Endodermal cell (in vitro differentiated cells): ENCODE measurements at regions not wholly inside any gene's neighbourhood (a gene's known extent, or its start where the extent isn't known, plus 50 kb on each side); places are given as distances from the start of the nearest gene placed in this dataset.

Experiments
- DNase-seq: peaks from one replicate; pipeline ENCODE4 v3.0.0-alpha.2; 2017
- H3K27ac ChIP-seq: 2 replicates; pipeline ENCODE4 v1.5.1; 2013; ENCODE audit warnings: mild to moderate bottlenecking, low read depth, low read length, moderate library complexity
- H3K27me3 ChIP-seq: 2 replicates; pipeline ENCODE4 v1.6.1; 2013; ENCODE audit warnings: mild to moderate bottlenecking, low read length, moderate library complexity; ENCODE audit not compliant: insufficient read depth, control insufficient read depth, poor library complexity, severe bottlenecking
- H3K36me3 ChIP-seq: 2 replicates; pipeline ENCODE4 v1.7.0; 2013; ENCODE audit warnings: mild to moderate bottlenecking, low read length, moderate library complexity; ENCODE audit not compliant: control insufficient read depth, insufficient read depth
- H3K4me1 ChIP-seq: one replicate; pipeline ENCODE4 v1.7.0; 2013; ENCODE audit warnings: low read length; ENCODE audit not compliant: control insufficient read depth, insufficient read depth
- H3K4me3 ChIP-seq: 2 replicates; pipeline ENCODE4 v1.5.1; 2013; ENCODE audit warnings: mild to moderate bottlenecking, low read length, moderate library complexity
- H3K9ac ChIP-seq: 2 replicates; pipeline ENCODE4 v1.6.1; 2013; ENCODE audit warnings: mild to moderate bottlenecking, low read length, moderate library complexity; ENCODE audit not compliant: poor library complexity, severe bottlenecking; ENCODE audit errors: extremely low read depth
- H3K9me3 ChIP-seq: 2 replicates; pipeline ENCODE4 v1.6.1; 2013; ENCODE audit warnings: mild to moderate bottlenecking, low read length, moderate library complexity; ENCODE audit not compliant: control insufficient read depth
- H3K27ac Mint-ChIP-seq: 2 replicates; pipeline ENCODE4 v1.8.0; 2020; ENCODE audit warnings: mixed read lengths
- H3K27me3 Mint-ChIP-seq: 2 replicates; pipeline ENCODE4 v1.8.0; 2021; ENCODE audit warnings: mild to moderate bottlenecking, mixed read lengths; ENCODE audit not compliant: insufficient read depth
- H3K36me3 Mint-ChIP-seq: 2 replicates; pipeline ENCODE4 v1.8.0; 2020; ENCODE audit warnings: low read depth, mixed read lengths
- H3K4me1 Mint-ChIP-seq: 2 replicates; pipeline ENCODE4 v1.8.0; 2020; ENCODE audit warnings: mixed read lengths
- H3K4me3 Mint-ChIP-seq: 2 replicates; pipeline ENCODE4 v1.8.0; 2020; ENCODE audit warnings: mild to moderate bottlenecking, moderate library complexity, mixed read lengths
- H3K9me3 Mint-ChIP-seq: 2 replicates; pipeline ENCODE4 v1.8.0; 2020; ENCODE audit warnings: mild to moderate bottlenecking, mixed read lengths
- WGBS, 2 experiments: methylation state at CpG; one replicate each; pipeline versions ENCODE4 v1.1.5 to v1.1.7; 2013; ENCODE audit warnings: missing lambda C conversion rate in 2 of 2, mixed read lengths in 1 of 2; ENCODE audit not compliant: insufficient coverage in 1 of 2, insufficient read length in 1 of 2; 5-methylcytosine and 5-hydroxymethylcytosine counted together
- TF ChIP-seq, protein P1 (sequence below): fragments of 200-600 bp; sonication (generic); conservative IDR thresholded peaks from 2 replicates; pipeline ENCODE4 v1.5.0; 2021; ENCODE audit warnings: antibody characterized with exemption, mild to moderate bottlenecking

DNA sequence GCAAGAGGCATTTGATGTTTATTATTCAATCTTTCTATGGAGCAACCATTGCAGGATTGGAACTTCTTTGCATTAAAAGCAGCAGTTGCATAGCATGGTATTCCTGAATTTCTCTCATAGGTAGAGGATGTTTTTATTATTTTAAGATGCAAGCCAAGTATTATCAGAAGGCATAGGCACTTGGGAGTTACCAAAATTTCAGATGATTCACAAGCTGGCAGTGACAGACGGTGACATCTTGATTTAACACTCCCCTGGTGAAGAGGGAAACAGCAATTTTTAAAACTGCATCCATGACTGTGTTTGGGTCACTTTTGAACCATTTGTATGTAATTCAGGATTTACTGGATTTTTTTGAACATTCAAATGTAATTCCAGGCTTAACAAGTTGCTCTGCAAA is 654.3 kb downstream of the SLC4A3 start:
- Mint-ChIP-seq H3K27ac (no peak overlapping the region), H3K4me1 (no peaks in the 10 kb centered on the region), H3K27me3 (no peaks in the 10 kb centered on the region), H3K4me3 (no peak overlapping the region), H3K9me3 (peaks cover 2% of the 10 kb centered on the region), H3K36me3 (no peaks in the 10 kb centered on the region)
- H3K27me3 ChIP-seq: no peaks in the 10 kb centered on the region
- TF ChIP-seq, protein P1, sequence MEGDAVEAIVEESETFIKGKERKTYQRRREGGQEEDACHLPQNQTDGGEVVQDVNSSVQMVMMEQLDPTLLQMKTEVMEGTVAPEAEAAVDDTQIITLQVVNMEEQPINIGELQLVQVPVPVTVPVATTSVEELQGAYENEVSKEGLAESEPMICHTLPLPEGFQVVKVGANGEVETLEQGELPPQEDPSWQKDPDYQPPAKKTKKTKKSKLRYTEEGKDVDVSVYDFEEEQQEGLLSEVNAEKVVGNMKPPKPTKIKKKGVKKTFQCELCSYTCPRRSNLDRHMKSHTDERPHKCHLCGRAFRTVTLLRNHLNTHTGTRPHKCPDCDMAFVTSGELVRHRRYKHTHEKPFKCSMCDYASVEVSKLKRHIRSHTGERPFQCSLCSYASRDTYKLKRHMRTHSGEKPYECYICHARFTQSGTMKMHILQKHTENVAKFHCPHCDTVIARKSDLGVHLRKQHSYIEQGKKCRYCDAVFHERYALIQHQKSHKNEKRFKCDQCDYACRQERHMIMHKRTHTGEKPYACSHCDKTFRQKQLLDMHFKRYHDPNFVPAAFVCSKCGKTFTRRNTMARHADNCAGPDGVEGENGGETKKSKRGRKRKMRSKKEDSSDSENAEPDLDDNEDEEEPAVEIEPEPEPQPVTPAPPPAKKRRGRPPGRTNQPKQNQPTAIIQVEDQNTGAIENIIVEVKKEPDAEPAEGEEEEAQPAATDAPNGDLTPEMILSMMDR: no peak
- WGBS, 2 experiments: 89 to 100% methylated on average over 1 of the region's 1 CpG
- H3K4me1 ChIP-seq: no peaks in the 10 kb centered on the region
- H3K4me3 ChIP-seq: no peak overlapping the region
- DNase-seq: no peak
- no peak overlapping the region for H3K9ac ChIP-seq
- H3K36me3 ChIP-seq: no peaks in the 10 kb centered on the region
- H3K9me3 ChIP-seq: no peaks in the 10 kb centered on the region
- H3K27ac ChIP-seq: no peak overlapping the region

GRCh38 chr2:220282236-220282635 is 654.8 kb downstream of the SLC4A3 start:
- DNase-seq: no peak
- Mint-ChIP-seq H3K27me3 (no peaks in the 10 kb centered on the region), H3K36me3 (no peaks in the 10 kb centered on the region), H3K9me3 (peaks cover 2% of the 10 kb centered on the region), H3K4me1 (no peaks in the 10 kb centered on the region), H3K4me3 (no peak overlapping the region), H3K27ac (no peak overlapping the region)
- no peaks in the 10 kb centered on the region for H3K9me3 ChIP-seq
- TF ChIP-seq, protein P1: no peak
- 94 to 100% methylated on average over 3 of the region's 3 CpGs for WGBS, 2 experiments
- H3K36me3 ChIP-seq: no peaks in the 10 kb centered on the region
- H3K9ac ChIP-seq: no peak overlapping the region
- no peak overlapping the region for H3K4me3 ChIP-seq
- H3K27ac ChIP-seq: no peak overlapping the region
- no peaks in the 10 kb centered on the region for H3K4me1 ChIP-seq
- H3K27me3 ChIP-seq: no peaks in the 10 kb centered on the region

- H3K27me3 ChIP-seq: no peaks in the 10 kb centered on the region
- TF ChIP-seq, protein P1: no peak
- no peak overlapping the region for H3K9ac ChIP-seq
- H3K4me3 ChIP-seq: no peak overlapping the region
- no peak overlapping the region for H3K27ac ChIP-seq
- Mint-ChIP-seq H3K27ac (no peak overlapping the region), H3K27me3 (no peaks in the 10 kb centered on the region), H3K36me3 (no peaks in the 10 kb centered on the region), H3K4me1 (no peaks in the 10 kb centered on the region), H3K9me3 (peaks cover 3% of the 10 kb centered on the region), H3K4me3 (no peak overlapping the region)
- no peaks in the 10 kb centered on the region for H3K9me3 ChIP-seq
- WGBS, 2 experiments: 83% methylated on average over 1 of the region's 1 CpG; no CpG with 5 or more reads in 1 of the 2 experiments
- no peaks in the 10 kb centered on the region for H3K4me1 ChIP-seq
- H3K36me3 ChIP-seq: no peaks in the 10 kb centered on the region
- DNase-seq: no peak
These were observed 666.5 kb downstream of the SLC4A3 start for GRCh38 chr2:220293966-220294365.
